GM18861 (cell line): ENCODE measurements at regions not wholly inside any gene's neighbourhood (a gene's known extent, or its start where the extent isn't known, plus 50 kb on each side); places are given as distances from the start of the nearest gene placed in this dataset.

Source experiments
- ATAC-seq: cut with Tn5 transposase; IDR thresholded peaks from one replicate; pipeline ENCODE4 v1.9.1; 2021; ENCODE audit not compliant: unreplicated experiment

- ATAC-seq, result no peak
Measured at GRCh38 chr2:128467321-128467969, 148.8 kb upstream of the HS6ST1 start.

- no peak for ATAC-seq
Measured at GRCh38 chr2:128468186-128468920, 149.7 kb upstream of the HS6ST1 start.

GRCh38 chr2:128469203-128469602 is 150.5 kb upstream of the HS6ST1 start:
- ATAC-seq, result no peak

- no peak for ATAC-seq
Measured at GRCh38 chr2:128469875-128470274, 151.2 kb upstream of the HS6ST1 start.

- peak; percentile 25 for ATAC-seq
Measured at GRCh38 chr2:128472789-128473174, 154.1 kb upstream of the HS6ST1 start.

- peak; percentile 78 for ATAC-seq
Measured at GRCh38 chr2:128473175-128474035, 154.7 kb upstream of the HS6ST1 start.

GRCh38 chr2:128474036-128474955 is 155.6 kb upstream of the HS6ST1 start:
- no peak for ATAC-seq

GRCh38 chr2:128474962-128475361 is 156.3 kb upstream of the HS6ST1 start:
- no peak for ATAC-seq

- ATAC-seq, result no peak
Measured at GRCh38 chr2:128475427-128476211, 157.0 kb upstream of the HS6ST1 start.

- no peak for ATAC-seq
Measured at GRCh38 chr2:128477026-128477820, 158.6 kb upstream of the HS6ST1 start.

GRCh38 chr2:128477891-128478290 is 159.2 kb upstream of the HS6ST1 start:
- ATAC-seq, result no peak

- no peak for ATAC-seq
Measured at GRCh38 chr2:128485761-128486639, 167.3 kb upstream of the HS6ST1 start.

- no peak for ATAC-seq
Measured at GRCh38 chr2:128486640-128487375, 168.1 kb upstream of the HS6ST1 start.

- ATAC-seq, result no peak
Measured at GRCh38 chr2:128487650-128488387, 169.2 kb upstream of the HS6ST1 start.

- ATAC-seq, result no peak
Measured at GRCh38 chr2:128488434-128488833, 169.8 kb upstream of the HS6ST1 start.

GRCh38 chr2:128489526-128490273 is 171.0 kb upstream of the HS6ST1 start:
- ATAC-seq, result no peak
